GM04503 (cell line): ENCODE measurements at regions not wholly inside any gene's neighbourhood (a gene's known extent, or its start where the extent isn't known, plus 50 kb on each side); places are given as distances from the start of the nearest gene placed in this dataset.

Experiments
- DNase-seq: peaks from one replicate; pipeline ENCODE4 v3.0.0-alpha.2; 2012; ENCODE audit warnings: low read depth

DNA sequence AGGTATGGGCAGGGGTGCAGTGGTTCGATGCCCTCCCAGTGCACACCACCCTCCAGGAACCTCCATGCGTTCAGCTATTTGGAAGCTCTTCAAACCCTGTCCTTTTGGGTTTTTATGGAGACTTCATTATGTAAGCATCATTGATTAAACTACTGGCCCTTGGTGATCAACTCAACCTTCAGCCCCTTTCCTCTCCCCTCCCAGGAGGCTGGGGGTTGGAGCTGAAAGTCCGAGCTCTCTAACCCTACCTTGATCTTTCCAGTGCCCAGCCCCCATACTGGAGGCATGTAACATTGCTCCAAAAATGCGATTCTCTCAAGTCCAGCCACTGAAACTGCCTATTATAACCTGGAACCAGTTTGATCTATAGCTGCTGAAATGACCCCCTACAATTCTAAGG, 188.1 kb downstream of the IPO8 start:
- no peak for DNase-seq

DNA sequence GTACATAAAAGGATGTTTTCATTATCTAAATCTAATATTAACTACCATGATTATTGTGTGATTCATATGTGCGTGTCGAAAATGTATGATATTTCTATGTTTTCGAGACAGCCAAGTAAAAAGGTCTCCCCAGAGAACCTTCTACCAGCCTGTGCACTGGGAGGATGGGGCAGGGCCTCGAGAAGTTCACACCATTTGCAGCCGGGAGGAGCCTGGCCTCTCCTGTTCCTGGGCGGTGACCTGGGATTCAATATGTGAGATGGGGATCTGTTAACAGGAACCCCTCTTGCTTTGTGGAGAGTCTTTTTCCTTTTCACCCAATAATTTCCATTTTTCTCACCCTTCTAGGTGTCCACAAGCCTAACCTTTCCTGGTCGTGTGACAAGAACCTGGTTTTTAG, 189.3 kb downstream of the IPO8 start:
- no peak for DNase-seq

- DNase-seq: no peak
Observed at GRCh38 chr12:30501718-30502117, 194.0 kb downstream of the IPO8 start.

DNA sequence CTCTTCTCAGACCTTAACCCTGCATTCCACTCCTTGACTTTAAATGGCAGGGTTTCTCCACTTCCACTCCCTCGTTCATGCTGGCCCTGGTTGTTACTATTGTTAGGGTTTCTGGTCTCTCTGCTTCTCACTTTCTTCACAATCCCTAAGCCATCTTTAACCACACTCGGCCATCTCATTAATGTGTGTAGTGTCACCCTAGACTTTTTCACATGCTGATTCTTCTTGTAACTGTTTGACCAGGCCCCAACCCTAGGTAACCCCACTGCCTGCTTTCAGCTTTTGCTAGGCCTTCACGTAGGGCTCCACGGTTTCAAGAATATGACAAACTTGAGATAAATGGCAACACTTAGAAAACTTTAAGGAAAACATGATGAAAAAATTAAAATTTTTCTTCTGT, 195.1 kb downstream of the IPO8 start:
- no peak for DNase-seq

DNA sequence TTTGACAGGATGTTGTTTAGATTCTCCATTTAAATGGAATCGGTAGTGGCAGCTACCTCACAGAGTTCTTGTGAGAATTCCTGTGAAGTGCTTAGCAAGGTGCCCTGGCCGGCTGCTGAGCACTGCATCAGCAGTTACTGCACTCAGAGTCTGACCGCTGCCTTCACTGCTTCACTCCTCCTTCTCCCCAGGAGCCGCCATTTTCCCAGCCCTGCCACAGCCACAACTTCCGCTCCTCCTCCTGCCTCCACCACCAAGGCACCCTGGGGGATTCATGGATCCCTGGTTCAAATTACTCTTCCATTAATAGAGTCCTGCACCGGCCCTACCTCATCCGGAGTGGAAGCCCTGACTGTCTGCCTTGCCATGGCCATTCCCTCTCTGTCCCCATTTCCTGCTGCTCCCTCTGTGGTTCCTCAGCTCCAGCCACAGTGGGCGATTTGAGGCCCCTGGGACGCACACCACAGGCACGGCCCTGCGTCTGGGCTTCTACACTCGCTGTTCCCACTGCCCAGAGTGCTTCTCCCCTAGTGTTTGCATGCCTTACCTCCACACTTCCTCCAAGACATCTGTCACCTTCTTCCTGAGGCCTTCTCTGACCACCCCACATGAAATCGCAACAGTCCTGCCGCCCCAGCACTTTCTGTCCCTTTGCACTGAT, 210.3 kb downstream of the IPO8 start:
- no peak for DNase-seq

DNA sequence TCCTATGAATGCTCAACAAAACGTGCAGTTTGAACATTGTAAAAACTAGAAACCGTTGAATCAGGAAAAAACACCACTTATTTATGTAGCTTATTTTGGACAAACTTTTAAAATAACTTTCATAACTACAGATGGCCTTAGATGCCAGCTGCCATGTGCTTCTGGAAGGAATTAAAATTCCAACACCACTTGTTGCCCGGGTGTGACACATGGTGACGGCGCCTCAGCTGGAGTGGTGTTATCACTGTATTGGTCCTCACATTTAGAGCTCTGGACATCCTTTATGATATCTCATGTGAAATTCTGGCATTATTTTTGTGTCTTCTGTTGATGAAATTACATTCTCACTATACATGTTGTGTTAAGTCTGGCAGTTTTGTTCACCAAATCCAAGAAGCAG, 211.0 kb downstream of the IPO8 start:
- DNase-seq: no peak

DNA sequence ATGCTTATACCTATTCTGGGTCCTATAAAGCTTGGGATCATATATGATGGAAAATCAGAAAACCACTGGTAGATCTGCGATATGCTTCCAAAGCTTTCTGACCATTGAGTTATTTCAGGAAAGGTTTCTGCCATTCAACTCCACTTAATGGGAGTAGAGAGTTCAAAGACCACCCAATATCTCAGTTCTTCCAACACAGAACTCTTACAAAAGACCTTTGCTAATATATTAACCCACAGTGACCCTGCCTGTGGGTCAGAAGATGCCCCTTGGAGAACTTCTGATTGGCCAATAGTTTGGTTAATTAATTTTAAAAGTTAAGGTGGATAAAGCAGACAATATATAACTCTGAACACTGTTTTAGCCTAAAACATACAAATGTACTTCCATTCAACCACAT, 213.0 kb downstream of the IPO8 start:
- DNase-seq: no peak

DNA sequence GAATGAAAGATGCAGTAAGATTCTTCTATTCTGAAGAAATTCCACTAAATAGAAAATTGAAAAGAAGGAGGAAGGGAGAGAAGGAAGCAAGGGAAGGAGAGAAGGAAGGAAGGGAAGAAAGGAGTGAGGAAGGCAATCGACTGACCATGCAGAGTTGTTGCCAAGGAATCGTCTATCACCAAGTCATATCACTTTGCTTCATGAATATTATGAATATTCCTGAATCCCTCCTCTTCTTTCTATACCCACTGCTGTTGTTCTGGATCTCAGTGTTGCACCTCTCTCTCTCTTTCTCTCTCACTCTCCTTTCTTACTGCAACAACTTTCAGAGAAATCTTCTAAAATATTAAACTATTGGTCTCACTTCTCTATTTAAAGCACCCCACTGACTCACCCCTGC, 222.4 kb downstream of the IPO8 start:
- DNase-seq: no peak

- no peak for DNase-seq
Observed at GRCh38 chr12:30466093-30466585, 229.5 kb downstream of the IPO8 start.

GRCh38 chr12:30463636-30464035, 232.0 kb downstream of the IPO8 start:
- DNase-seq: no peak

- no peak for DNase-seq
Observed at GRCh38 chr12:30462249-30462648, 233.4 kb downstream of the IPO8 start.

GRCh38 chr12:30461026-30461615, 234.5 kb downstream of the IPO8 start:
- no peak for DNase-seq

- no peak for DNase-seq
Observed at GRCh38 chr12:30458453-30458852, 237.2 kb downstream of the IPO8 start.

- peak; percentile 34 for DNase-seq
Observed at GRCh38 chr12:30457621-30458289, 237.9 kb downstream of the IPO8 start.

- DNase-seq: no peak
Observed at GRCh38 chr12:30450872-30451271, 244.8 kb downstream of the IPO8 start.

- no peak for DNase-seq
Observed at GRCh38 chr12:30450226-30450625, 245.4 kb downstream of the IPO8 start.

DNA sequence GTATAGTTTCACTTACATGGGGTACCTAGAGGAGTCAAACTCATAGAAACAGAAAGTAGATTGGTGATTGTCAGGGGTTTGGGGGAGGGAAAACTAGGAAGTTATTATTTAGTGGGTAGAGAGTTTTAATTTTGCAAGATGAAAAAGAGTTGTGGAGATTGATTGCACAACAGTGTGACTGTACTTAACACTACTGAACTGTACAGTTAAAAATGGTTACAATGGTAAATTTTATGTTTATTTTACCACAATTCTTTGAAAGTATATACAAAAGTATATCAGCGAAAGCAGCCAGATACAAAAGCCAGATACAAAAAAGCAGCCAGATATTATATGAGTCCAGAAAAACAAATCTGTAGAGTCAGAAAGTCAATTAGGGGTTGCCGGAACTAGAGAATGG, 247.6 kb downstream of the IPO8 start:
- DNase-seq: no peak

GRCh38 chr12:30447061-30447750, 248.5 kb downstream of the IPO8 start:
- DNase-seq: no peak

GRCh38 chr12:30442461-30442860, 253.2 kb downstream of the IPO8 start:
- no peak for DNase-seq

DNA sequence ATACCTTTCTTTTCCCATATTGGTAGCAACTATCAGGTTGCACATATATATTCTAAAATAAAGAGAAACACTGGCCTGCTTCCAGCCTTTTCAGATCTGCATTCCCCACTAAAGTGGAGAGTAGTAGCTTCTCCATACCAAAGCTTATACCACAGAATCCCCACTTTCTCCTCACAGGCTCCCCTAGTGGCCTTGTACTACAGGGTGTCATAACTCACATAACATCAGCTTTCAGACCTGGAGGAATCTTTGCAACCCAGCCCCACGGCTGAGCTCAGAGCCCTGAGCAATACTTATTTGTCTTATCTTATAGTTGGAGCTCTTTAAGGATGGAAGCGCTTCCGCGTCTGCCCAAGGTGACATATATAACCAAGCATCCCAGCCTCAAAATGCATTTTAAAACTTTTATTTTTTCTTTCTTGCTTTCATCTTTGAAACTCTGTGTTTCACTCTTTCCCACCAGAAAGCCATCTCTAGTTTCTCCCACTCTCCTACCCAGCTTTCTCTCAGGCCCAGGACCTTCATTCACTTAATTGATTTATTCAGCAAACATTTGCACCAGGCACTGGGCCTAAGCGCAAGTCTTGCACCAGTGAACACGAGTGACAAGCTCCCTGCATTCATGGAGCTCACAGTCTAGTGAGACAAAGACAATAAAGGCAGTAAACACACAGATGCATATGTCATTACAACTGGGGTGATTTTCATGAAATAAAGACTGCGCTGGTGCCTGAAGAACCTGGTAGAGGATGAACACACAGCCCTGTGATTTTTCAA, 254.7 kb downstream of the IPO8 start:
- DNase-seq: no peak

GRCh38 chr12:30439201-30439600, 256.5 kb downstream of the IPO8 start:
- DNase-seq: no peak

DNA sequence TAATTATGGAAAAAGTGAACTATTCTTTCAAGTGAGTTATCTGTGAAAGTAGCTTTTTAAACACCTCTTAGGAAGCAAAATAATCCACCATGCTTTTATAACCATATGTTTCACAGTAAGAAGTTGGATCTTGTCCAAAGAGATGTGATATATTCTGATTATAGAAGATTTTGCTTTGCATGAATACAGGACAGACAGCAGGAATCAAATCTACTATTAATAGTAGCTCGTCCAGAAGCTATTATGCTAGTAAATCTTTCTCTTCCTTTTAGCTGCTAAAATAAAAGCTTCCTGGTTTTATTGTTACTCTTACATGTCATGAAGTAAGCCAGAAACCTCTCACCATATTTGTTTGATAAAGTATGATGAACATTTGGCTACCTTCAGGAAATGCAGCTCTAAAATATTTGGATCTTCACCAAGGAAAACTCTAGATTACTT, 257.0 kb downstream of the IPO8 start:
- no peak for DNase-seq
